ENCODE measurements at regions not wholly inside any gene's neighbourhood (a gene's known extent, or its start where the extent isn't known, plus 50 kb on each side); places are given as distances from the start of the nearest gene placed in this dataset.
"Not testable (repeated sequence)": the region's sequence is repeated elsewhere in the genome, so short reads cannot be mapped to it uniquely, and the experiment has no call there.

GRCh38 chr1:196088541-196088940, 519.7 kb downstream of the KCNT2 start:
- DNase-seq, result no peak

DNA sequence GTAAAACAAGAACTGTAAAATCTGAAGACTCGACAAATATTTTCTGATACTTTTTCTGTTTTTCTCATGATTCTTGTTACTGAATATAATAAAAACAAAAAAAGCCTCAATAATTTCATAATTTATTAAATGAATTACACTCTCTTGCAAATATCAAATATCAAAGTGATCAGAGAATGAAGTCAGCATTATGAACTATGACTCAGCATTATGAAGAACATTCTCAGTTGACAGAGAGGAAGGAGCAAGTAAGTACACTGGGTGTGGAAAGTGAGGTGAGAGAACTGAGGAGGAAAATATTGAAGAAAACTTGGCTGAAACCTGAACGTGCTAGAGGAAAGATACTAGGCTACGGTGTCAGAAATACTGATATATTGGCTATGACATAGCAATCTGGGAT, 529.5 kb downstream of the KCNT2 start:
- DNase-seq, result no peak

- no peak for DNase-seq
Observed at GRCh38 chr1:196075621-196076020, 532.6 kb downstream of the KCNT2 start.

DNA sequence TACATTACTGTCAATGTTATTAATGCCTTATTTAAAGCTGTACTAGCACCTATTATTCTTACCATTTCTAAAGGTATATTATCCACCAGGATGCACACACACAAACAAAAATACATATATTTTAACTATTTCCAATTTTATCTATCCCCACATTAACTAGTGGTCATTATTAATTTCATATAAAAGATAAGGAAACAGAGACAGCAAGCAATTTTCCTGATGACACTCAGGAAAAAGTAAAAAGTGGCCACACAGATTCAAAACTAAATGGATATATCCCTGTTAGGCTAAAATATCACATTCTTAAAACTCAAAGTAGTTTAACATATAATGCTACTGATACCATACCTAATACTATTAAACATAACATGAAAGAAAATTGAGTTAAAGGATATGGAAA, 534.1 kb downstream of the KCNT2 start:
- DNase-seq, result no peak

GRCh38 chr1:196071447-196071846, 536.8 kb downstream of the KCNT2 start:
- no peak for DNase-seq

DNA sequence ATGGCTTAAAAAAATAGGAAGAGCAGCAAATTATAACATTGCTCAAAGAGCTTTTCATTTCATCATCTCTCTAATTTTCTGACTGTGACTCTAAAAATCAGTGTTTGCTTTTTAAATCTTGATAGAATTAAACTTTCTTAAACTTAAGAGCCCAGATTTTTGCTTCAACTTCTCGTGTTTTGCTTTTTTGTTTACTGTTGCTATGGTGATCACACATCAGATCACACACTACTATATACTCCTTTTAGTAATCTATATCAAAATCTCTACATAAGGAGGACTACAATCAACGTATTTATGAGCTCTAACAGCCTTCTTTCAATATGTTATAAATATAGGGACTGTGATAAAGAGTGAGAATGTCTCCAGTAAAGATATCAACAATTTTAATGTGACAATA, 537.3 kb downstream of the KCNT2 start:
- no peak for DNase-seq

- no peak for DNase-seq
Observed at GRCh38 chr1:196063952-196064351, 544.3 kb downstream of the KCNT2 start.

- no peak for DNase-seq
Observed at GRCh38 chr1:196063294-196063693, 544.9 kb downstream of the KCNT2 start.

DNA sequence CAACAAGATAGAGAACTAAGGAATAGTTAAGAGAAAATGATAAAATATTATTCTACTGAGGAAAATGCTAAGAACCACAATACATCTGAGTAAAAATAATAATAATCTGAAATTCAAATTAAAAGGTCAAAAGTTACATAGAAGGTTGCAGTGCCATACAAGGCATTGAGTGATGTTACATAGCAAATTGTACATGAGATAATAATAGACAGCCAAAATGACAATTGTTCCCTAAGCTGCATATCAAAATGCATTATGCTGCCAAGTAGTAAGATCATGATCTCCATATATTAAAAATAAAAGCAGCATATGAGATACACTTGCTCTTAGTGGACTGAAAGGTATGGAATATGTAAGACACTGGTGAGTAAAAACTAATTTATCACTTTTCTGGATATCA, 547.7 kb downstream of the KCNT2 start:
- DNase-seq, result no peak

GRCh38 chr1:196059210-196059609, 549.0 kb downstream of the KCNT2 start:
- DNase-seq, result no peak

GRCh38 chr1:196056966-196057365, 551.3 kb downstream of the KCNT2 start:
- DNase-seq, result no peak

DNA sequence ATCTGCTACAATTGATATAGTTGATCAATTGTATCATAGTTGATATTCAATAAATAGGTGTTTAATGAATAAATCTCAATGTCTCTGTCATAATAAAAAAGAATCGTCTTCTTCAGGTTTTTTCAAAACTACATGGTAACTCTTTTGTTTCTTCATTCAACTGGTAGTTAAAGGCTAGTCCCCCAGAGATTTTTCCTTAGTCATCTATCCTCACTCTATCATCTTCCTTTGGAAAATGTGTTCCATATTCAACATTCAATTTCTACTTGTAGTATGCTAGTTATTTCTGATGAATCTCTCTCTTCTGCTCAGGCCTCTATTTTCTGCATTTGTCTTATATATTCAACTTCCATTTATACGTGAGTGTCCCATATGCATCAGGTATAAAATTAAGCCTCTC, 558.8 kb downstream of the KCNT2 start:
- DNase-seq, result no peak

GRCh38 chr1:196043268-196043667, 565.0 kb downstream of the KCNT2 start:
- DNase-seq, result no peak

GRCh38 chr1:196034080-196034706, 574.0 kb downstream of the KCNT2 start:
- DNase-seq, result no peak

GRCh38 chr1:196031387-196031786, 576.9 kb downstream of the KCNT2 start:
- DNase-seq, result not testable (repeated sequence)

DNA sequence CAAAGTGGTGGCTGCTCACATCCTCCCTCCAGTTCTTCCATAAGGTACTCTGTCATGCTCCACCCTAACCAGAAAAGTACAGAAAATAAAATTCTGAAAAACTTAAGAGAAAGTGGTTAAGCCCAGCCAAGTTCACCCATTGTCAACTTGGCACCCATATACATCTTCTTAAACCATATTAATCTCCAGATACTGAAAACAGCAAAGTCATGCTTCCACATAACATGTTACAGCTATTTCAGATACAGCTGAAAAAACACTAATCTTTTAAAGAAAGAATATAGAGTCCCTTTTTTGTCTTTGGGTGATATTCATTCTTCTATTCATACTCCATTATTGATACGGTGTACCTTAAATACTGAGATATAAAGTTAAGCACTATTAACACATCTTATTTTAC, 577.8 kb downstream of the KCNT2 start:
- DNase-seq, result no peak

GRCh38 chr1:196029410-196029809, 578.8 kb downstream of the KCNT2 start:
- no peak for DNase-seq

DNA sequence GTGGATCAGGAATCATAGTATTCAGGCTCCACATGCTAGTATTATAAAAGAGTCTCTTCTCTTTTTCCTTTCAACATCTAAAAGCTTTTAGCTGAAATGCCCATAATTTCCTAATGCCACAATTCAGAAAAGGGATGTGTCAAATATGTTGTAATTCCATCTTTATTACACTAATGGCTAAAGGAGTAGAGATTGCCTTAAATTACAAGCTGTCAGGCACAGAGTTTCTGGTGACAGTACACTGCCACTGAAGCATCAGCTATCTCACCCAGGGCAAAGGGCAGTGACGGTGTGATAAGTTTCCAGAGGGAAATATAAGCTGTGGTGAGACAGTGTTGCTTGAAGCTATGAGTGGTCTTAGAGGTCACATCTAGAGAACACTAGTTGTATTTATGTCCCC, 581.1 kb downstream of the KCNT2 start:
- no peak for DNase-seq

DNA sequence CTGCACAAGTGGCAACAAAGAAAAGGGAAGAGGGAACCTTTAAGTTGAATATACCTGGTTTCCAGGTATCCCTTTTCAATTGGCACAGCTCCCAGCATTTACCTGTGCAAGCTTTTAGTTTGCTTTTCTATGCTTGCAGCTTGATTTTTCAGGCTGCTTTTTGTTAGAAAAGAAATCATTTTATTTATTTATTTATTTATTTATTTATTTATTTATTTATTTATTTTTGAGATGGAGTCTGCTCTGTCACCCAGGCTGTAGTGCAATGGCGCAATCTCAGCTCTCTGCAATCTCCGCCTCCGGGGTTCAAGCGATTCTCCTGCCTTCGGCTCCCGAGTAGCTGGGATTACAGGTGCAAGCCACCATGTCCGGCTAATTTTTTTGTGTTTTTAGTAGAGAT, 587.1 kb downstream of the KCNT2 start:
- not testable (repeated sequence) for DNase-seq

- no peak for DNase-seq
Observed at GRCh38 chr1:196009362-196009761, 598.9 kb downstream of the KCNT2 start.

- no peak for DNase-seq
Observed at GRCh38 chr1:196007763-196008162, 600.5 kb downstream of the KCNT2 start.

DNA sequence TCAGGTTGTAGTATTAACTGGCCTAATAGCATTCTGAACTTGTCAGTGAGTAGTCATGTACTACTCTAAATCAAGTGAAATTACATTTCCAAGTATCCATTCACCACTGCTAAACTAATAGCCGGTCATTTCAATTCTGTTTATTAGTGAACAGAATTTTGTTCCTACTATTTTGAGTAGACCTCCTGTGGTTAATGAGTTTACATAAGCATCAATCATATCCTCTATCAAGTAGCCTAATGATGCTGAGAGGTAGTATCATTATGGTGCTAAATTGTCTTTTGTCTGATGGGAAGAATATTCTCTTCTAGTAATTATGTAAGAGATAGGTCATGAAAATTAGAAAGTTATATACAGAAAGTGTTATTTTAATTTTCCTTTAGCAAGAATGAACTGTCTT, 602.8 kb downstream of the KCNT2 start:
- no peak for DNase-seq

- not testable (repeated sequence) for DNase-seq
Observed at GRCh38 chr1:196004388-196004787, 603.9 kb downstream of the KCNT2 start.

- no peak for DNase-seq
Observed at GRCh38 chr1:196002906-196003305, 605.3 kb downstream of the KCNT2 start.

DNA sequence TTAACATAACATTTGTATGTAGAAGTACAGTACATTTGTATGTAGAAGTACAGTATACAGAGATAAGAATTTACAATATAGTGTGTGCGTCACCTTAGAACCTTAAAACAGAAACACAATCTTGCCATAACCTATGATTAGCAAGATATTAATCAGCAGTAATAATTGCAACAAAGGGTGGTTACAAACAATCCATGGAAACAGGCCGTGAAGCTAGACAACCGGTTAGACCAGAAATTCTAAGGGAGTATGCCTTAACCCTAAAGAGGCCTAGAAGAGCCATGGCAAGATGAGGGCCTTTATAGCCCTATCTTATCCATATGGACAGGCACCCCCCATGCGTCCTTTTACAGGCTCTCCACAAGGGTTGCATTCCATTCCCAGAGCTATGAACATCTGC, 605.9 kb downstream of the KCNT2 start:
- not testable (repeated sequence) for DNase-seq

DNA sequence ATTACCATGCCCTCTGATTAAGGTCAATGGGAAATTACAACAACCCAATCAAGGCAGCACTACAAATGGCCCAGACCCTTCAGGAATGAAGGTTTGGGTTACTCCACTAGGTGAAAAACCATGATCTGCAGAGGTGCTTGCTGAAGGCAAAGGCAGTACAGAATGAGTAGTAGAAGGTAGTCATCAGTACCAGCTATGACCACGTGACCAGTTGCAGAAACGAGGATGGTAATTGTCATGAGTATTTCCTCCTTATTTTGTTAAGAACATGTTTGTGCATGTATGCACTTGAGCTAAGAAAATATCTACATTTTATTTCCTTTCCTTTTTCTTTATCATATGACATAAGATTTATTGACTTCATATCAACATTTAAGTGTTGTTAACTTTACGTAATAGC, 607.1 kb downstream of the KCNT2 start:
- no peak for DNase-seq
